HEK293T (cell line): ENCODE measurements at regions not wholly inside any gene's neighbourhood (a gene's known extent, or its start where the extent isn't known, plus 50 kb on each side); places are given as distances from the start of the nearest gene placed in this dataset.

Source experiments
- ARNT ChIP-seq: fragments of 450-650 bp; IDR thresholded peaks from 2 replicates; pipeline ENCODE4 v1.6.1; 2017; ENCODE audit warnings: mild to moderate bottlenecking
- BHLHE40 ChIP-seq: fragments of 450-650 bp; IDR thresholded peaks from 2 replicates; pipeline ENCODE4 v1.6.1; 2016; ENCODE audit warnings: mild to moderate bottlenecking, moderate library complexity, borderline replicate concordance
- FOXM1 ChIP-seq: fragments of 450-650 bp; IDR thresholded peaks from 2 replicates; pipeline ENCODE4 v1.6.1; 2017; ENCODE audit warnings: mild to moderate bottlenecking, borderline replicate concordance
- HDGF ChIP-seq: fragments of 450-650 bp; IDR thresholded peaks from 2 replicates; pipeline ENCODE4 v1.6.1; 2017; ENCODE audit warnings: antibody characterized with exemption, borderline replicate concordance
- PKNOX1 ChIP-seq: fragments of 450-650 bp; IDR thresholded peaks from 2 replicates; pipeline ENCODE4 v1.6.1; 2016
- SP1 ChIP-seq: fragments of 450-650 bp; IDR thresholded peaks from 2 replicates; pipeline ENCODE4 v1.6.1; 2017

- no peak for TF ChIP-seq ARNT
- TF ChIP-seq BHLHE40: no peak
- TF ChIP-seq FOXM1: no peak
- no peak for TF ChIP-seq SP1
- TF ChIP-seq PKNOX1: no peak
- no peak for TF ChIP-seq HDGF
Observed at GRCh38 chrX:2614911-2615310, 76.2 kb upstream of the CD99 start.
